ENCODE measurements at regions not wholly inside any gene's neighbourhood (a gene's known extent, or its start where the extent isn't known, plus 50 kb on each side); places are given as distances from the start of the nearest gene placed in this dataset.

GRCh38 chr9:23088932-23089364 is 642.3 kb downstream of the DMRTA1 start:
- TF ChIP-seq CTCF (IDR thresholded peaks at IDR 0.05) (no peak), POLR2AphosphoS5 (IDR thresholded peaks at IDR 0.05) (no peak)
